Tibial nerve (tissue), 3 donors: ENCODE measurements at regions not wholly inside any gene's neighbourhood (a gene's known extent, or its start where the extent isn't known, plus 50 kb on each side); places are given as distances from the start of the nearest gene placed in this dataset.

Experiments
- POLR2A ChIP-seq, 2 donors: fragments of 450-650 bp; IDR thresholded peaks; one replicate each; pipeline ENCODE4 v1.6.1; 2017; ENCODE audit warnings: antibody characterized with exemption in 2 of 2, mild to moderate bottlenecking in 2 of 2, moderate library complexity in 2 of 2
- TF ChIP-seq, protein P1 (sequence below), 5 experiments: fragments of 200-600 bp in 3 of 5; fragments of 450-650 bp in 2 of 5; sonication (generic) in 3 of 5; IDR thresholded peaks; one replicate each; pipeline ENCODE4 v1.5.1; 2016 to 2019; ENCODE audit warnings: antibody characterized with exemption in 5 of 5, mild to moderate bottlenecking in 3 of 5, moderate library complexity in 2 of 5

DNA sequence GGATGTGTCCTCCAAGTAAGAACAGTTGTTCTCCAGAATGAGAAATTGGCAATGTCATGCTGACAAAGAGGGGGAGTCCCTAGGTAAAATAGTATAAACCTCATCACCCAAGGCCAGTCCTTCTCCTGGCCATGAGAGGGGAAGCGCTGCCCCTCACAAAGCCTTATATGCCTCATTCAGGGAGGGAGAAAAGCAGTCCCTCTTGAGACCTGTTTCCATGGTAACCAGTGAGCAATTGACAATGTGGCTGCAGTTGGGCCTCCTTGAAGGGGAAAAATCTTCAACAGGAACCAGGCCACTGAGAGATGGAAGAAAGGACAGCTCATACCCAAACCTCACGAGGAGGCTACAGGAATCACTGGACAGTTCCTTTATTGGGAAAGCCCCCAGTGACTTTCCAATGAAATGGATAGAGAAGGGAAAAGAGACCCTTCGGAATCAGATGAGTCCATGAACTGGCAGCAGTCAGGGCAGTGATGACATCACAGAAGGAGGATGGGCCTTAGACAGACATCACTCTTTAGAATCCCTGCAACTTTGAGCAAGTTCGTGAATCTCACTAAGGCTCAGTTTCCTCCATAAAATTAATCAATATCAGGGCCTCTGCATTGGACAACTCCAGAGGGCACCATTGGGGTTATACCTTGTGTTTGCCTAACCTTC is 275.7 kb downstream of the TOX3 start:
- TF ChIP-seq, protein P1, sequence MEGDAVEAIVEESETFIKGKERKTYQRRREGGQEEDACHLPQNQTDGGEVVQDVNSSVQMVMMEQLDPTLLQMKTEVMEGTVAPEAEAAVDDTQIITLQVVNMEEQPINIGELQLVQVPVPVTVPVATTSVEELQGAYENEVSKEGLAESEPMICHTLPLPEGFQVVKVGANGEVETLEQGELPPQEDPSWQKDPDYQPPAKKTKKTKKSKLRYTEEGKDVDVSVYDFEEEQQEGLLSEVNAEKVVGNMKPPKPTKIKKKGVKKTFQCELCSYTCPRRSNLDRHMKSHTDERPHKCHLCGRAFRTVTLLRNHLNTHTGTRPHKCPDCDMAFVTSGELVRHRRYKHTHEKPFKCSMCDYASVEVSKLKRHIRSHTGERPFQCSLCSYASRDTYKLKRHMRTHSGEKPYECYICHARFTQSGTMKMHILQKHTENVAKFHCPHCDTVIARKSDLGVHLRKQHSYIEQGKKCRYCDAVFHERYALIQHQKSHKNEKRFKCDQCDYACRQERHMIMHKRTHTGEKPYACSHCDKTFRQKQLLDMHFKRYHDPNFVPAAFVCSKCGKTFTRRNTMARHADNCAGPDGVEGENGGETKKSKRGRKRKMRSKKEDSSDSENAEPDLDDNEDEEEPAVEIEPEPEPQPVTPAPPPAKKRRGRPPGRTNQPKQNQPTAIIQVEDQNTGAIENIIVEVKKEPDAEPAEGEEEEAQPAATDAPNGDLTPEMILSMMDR (IDR thresholded peaks at IDR 0.05): no peak
- TF ChIP-seq POLR2A (IDR thresholded peaks at IDR 0.05): no peak
